Hindlimb muscle (tissue), 1 donor: ENCODE measurements at regions not wholly inside any gene's neighbourhood (a gene's known extent, or its start where the extent isn't known, plus 50 kb on each side); places are given as distances from the start of the nearest gene placed in this dataset.

ENCODE experiments used
- DNase-seq: peaks from one replicate; pipeline ENCODE4 v3.0.0-alpha.2; 2013

- no peak for DNase-seq
These were observed 143.3 kb downstream of the CYP26B1 start for GRCh38 chr2:72004201-72004915.

GRCh38 chr2:72003796-72004195 is 143.9 kb downstream of the CYP26B1 start:
- no peak for DNase-seq

- DNase-seq = no peak
These were observed 144.5 kb downstream of the CYP26B1 start for GRCh38 chr2:72003124-72003523.

- DNase-seq = no peak
These were observed 145.5 kb downstream of the CYP26B1 start for GRCh38 chr2:72001937-72002690.

GRCh38 chr2:72000110-72000509 is 147.6 kb downstream of the CYP26B1 start:
- DNase-seq = no peak

- DNase-seq = no peak
These were observed 148.1 kb downstream of the CYP26B1 start for GRCh38 chr2:71999580-71999979.

GRCh38 chr2:71997843-71998242 is 149.8 kb downstream of the CYP26B1 start:
- DNase-seq = no peak

- no peak for DNase-seq
These were observed 152.5 kb downstream of the CYP26B1 start for GRCh38 chr2:71995067-71995665.

- no peak for DNase-seq
These were observed 155.6 kb downstream of the CYP26B1 start for GRCh38 chr2:71992036-71992435.

GRCh38 chr2:71991397-71991796 is 156.3 kb downstream of the CYP26B1 start:
- DNase-seq = no peak

GRCh38 chr2:71990826-71991225 is 156.8 kb downstream of the CYP26B1 start:
- no peak for DNase-seq

GRCh38 chr2:71990122-71990521 is 157.5 kb downstream of the CYP26B1 start:
- DNase-seq = no peak

GRCh38 chr2:71989671-71990070 is 158.0 kb downstream of the CYP26B1 start:
- no peak for DNase-seq

GRCh38 chr2:71988170-71988569 is 159.5 kb downstream of the CYP26B1 start:
- DNase-seq = no peak

- DNase-seq = no peak
These were observed 171.0 kb downstream of the CYP26B1 start for GRCh38 chr2:71976685-71977084.

GRCh38 chr2:71974846-71975245 is 172.8 kb downstream of the CYP26B1 start:
- no peak for DNase-seq

GRCh38 chr2:71971493-71971892 is 176.2 kb downstream of the CYP26B1 start:
- no peak for DNase-seq

- DNase-seq = no peak
These were observed 182.1 kb downstream of the CYP26B1 start for GRCh38 chr2:71965530-71965929.

GRCh38 chr2:71962911-71963694 is 184.6 kb downstream of the CYP26B1 start:
- DNase-seq = no peak

- DNase-seq = no peak
These were observed 185.3 kb downstream of the CYP26B1 start for GRCh38 chr2:71962350-71962749.

GRCh38 chr2:71961289-71962027 is 186.2 kb downstream of the CYP26B1 start:
- no peak for DNase-seq

- no peak for DNase-seq
These were observed 188.2 kb downstream of the CYP26B1 start for GRCh38 chr2:71959494-71959893.
